ENCODE measurements at regions not wholly inside any gene's neighbourhood (a gene's known extent, or its start where the extent isn't known, plus 50 kb on each side); places are given as distances from the start of the nearest gene placed in this dataset.

GRCh38 chr9:126017758-126018157 is 270.6 kb downstream of the PBX3 start:
- DNase-seq (ENCODE audit: insufficient read length, low spot score) (no peak), FAIRE-seq (no peak)

GRCh38 chr9:126020836-126021235 is 273.7 kb downstream of the PBX3 start:
- DNase-seq (ENCODE audit: insufficient read length, low spot score) (no peak), FAIRE-seq (no peak)

DNA sequence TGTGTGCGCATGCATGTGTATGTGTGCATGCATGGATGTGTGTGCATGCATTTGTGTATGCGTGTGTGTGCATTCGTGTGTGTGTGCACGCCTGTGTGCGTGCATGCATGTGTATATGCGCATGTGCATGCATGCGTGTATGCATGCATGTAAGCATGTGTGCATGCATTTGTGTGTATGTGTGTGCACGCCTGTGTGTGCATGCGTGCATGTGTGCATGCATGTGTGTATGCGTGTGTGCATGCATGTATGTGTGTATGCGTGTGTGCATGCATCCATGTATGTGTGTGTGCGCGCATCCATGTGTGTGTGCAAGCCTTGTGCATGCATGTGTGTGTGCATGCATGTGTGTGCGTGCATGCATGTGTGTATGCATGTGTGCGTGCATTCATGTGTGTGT is 276.8 kb downstream of the PBX3 start:
- DNase-seq (ENCODE audit: insufficient read length, low spot score), result no peak
- FAIRE-seq, result no peak

GRCh38 chr9:126024581-126025230 is 277.5 kb downstream of the PBX3 start:
- DNase-seq (ENCODE audit: insufficient read length, low spot score) (no peak), FAIRE-seq (no peak)

DNA sequence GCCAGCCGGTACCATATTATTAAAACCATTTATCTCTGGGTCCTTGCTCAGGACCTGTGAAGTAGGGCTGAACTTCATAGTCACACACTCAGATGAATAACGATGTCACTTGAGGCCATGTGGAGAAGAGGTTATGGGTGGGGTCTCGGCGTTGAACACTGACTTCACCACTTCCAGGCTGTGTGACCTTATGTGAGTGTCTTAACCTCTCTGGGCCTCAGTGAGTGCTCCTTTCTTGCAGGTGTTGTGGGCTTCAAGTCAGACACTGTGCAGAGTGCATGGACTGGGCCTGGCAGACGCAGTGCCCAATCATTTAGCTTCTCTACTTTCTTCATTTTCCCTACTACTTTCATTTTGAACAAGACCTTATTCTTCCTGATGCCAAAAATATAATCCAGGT is 278.8 kb downstream of the PBX3 start:
- no peak for FAIRE-seq
- DNase-seq (ENCODE audit: insufficient read length, low spot score), result no peak

DNA sequence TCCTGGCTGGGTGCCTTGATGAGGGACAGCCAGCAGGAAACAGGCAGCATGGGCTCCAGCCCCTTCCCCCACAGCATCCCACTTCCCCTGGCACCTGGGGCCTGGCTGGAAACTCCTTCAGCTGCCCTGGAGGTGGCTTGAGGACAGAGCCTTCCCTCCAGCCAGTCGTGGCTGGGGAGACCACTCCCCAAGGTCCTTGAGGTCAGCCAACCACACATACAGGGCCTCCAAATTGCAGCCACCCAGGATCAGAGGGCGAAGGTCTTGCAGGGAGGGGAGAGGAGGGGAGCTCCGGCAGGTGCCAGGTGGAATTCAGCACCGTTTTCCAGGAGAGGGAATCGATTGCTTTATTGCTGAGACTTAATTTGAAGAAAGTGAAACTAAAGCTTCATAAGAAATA is 280.4 kb downstream of the PBX3 start:
- FAIRE-seq (no peak), DNase-seq (ENCODE audit: insufficient read length, low spot score) (no peak)

- DNase-seq (ENCODE audit: insufficient read length, low spot score), result no peak
- FAIRE-seq, result no peak
Measured at GRCh38 chr9:126028746-126029145, 281.6 kb downstream of the PBX3 start.

- FAIRE-seq (no peak), DNase-seq (ENCODE audit: insufficient read length, low spot score) (no peak)
Measured at GRCh38 chr9:126030716-126031115, 283.5 kb downstream of the PBX3 start.

DNA sequence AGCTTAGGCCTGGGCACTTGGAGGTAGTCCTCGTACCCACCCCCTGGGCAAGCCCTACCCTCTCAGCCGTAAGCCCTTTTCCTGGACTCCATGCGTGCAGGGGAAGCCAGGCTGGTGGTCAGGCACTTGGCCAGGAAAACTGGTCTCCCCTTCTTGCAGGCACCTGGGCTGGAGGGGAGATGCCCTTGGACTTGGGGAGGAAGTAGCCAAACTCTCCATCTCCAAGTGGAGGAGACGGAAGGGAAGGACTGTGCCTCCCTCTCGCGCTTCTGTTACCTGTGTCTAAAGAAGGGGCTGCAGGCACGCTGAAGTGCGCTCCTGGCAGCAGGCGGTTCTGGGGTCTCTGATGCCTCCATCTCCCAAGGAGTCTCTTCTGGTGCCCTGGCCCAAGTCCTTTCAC is 283.9 kb downstream of the PBX3 start:
- FAIRE-seq (no peak), DNase-seq (ENCODE audit: insufficient read length, low spot score) (no peak)

DNA sequence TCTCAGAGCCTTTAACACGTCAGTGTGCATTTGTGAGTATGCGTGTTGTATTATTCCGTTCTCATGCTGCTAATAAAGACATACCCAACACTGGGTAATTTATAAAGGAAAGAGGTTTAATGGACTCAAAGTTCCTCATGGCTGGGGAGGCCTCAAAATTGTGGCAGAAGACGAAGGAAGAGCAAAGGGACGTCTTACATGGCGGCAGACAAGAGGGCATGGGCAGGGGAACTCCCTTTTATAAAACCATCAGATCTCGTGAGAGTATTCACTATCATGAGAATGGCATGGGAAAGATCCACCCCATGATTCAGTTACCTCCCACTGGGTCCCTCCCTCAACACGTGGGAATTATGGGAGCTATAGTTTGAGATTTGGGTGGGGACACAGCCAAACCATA is 285.0 kb downstream of the PBX3 start:
- FAIRE-seq (no peak), DNase-seq (ENCODE audit: insufficient read length, low spot score) (no peak)

- DNase-seq (ENCODE audit: insufficient read length, low spot score), result no peak
- no peak for FAIRE-seq
Measured at GRCh38 chr9:126033318-126033717, 286.1 kb downstream of the PBX3 start.

GRCh38 chr9:126033956-126034355 is 286.8 kb downstream of the PBX3 start:
- no peak for DNase-seq (ENCODE audit: insufficient read length, low spot score)
- no peak for FAIRE-seq

GRCh38 chr9:126036881-126037291 is 289.7 kb downstream of the PBX3 start:
- DNase-seq (ENCODE audit: insufficient read length, low spot score), result no peak
- no peak for FAIRE-seq

- no peak for FAIRE-seq
Measured at GRCh38 chr9:126038790-126039189, 287.8 kb upstream of the MVB12B start.

DNA sequence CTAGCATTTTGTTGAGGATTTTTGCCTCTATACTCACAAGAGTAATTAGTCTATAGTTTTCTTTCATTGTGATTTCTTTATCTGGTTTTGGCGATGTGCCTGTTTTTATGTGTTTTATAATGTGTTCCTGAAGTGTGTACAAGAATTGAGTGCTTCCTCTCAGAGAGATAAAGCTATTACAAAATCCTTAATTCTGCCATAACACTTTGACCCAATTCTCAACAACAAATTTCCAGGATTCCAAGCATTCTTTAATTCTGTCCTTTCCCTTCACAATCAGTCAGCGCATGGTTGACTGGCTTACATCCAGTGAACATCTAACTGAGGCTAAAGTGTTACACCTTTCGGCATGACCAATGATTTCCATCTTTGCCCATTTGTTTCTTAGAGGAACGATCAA is 282.9 kb upstream of the MVB12B start:
- DNase-seq (ENCODE audit: insufficient read length, low spot score) (no peak), FAIRE-seq (no peak)

More at GRCh38 chr9:126038790-126039189, 287.8 kb upstream of the MVB12B start:
- no peak for DNase-seq (ENCODE audit: insufficient read length, low spot score)

DNA sequence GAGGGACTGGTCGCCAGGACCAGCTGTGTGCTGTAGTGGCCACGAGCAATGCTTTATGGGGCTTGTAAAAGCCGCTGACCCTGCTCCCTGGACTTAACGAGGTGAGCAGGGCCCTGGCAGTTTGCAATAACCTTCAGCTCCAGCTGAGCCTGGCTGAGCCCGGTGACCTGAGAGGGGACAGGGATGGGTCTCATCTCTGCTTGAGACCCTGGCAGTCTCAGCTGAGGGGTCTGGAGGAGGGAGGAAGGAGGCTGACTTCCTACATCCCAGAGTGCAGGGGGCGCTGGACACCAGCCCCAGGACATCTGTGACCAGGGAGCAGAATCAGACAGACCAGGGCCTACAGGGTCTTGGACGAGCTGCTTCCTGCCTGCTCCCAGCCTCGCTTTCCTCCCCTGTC is 277.5 kb upstream of the MVB12B start:
- FAIRE-seq (no peak), DNase-seq (ENCODE audit: insufficient read length, low spot score) (no peak)

DNA sequence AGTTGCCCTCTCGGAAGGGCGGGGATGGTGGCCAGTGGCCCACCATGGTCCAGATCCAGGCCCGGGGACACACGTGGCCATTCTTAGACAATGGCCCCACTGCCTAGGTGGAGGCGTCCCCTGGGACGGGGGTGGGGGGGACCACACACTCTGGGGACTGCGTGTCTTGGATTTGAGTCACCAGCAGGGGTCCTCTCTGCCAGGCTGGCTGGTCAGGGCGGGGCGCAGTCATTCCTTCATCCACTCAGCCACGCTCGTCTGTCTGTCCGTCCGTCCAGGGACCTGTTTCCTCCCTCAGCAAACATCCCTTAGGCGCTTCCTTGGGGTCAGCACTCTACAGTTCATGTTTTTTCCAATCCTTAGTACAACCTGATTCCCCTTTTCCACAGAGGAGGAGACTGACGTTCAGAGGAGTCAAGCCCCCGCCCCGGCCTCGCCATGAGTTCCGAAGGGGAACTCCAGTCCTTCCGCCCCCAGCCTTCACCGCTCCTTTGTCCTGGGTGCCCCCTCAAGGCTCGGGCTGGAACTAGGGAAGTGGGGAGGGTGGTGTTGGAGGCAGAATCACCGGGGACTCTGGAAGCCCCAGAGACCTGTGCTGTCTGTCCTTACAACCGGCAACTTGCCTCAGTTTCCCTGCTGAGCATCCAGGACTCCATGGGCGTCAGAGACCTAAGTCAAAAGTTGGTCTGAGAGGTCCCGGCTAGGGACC is 276.6 kb upstream of the MVB12B start:
- FAIRE-seq (no peak), DNase-seq (ENCODE audit: insufficient read length, low spot score) (no peak)

DNA sequence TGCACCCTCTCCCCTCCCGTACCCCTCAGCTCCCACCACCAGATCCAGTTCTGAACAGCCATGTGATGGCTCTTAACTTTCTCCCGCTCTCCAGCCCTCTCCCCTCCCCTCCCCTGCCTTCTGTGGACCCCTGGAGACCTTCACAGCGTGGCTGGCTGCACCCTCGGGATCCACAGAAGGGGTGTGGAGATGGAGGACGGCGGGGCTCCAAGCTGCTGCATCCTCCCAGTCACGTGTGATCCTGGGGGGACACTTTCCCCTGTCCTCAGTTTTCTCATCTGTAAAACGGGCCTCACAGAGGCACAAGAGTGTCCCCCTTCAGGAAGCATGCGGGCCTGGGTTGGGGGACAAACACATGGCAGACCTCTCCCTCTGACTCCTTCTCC is 276.0 kb upstream of the MVB12B start:
- DNase-seq (ENCODE audit: insufficient read length, low spot score) (no peak), FAIRE-seq (no peak)

- DNase-seq (ENCODE audit: insufficient read length, low spot score), result no peak
- no peak for FAIRE-seq
Measured at GRCh38 chr9:126051446-126052130, 275.0 kb upstream of the MVB12B start.

GRCh38 chr9:126052791-126053190 is 273.8 kb upstream of the MVB12B start:
- no peak for FAIRE-seq
- no peak for DNase-seq (ENCODE audit: insufficient read length, low spot score)

GRCh38 chr9:126053913-126054312 is 272.7 kb upstream of the MVB12B start:
- no peak for DNase-seq (ENCODE audit: insufficient read length, low spot score)
- FAIRE-seq, result no peak

DNA sequence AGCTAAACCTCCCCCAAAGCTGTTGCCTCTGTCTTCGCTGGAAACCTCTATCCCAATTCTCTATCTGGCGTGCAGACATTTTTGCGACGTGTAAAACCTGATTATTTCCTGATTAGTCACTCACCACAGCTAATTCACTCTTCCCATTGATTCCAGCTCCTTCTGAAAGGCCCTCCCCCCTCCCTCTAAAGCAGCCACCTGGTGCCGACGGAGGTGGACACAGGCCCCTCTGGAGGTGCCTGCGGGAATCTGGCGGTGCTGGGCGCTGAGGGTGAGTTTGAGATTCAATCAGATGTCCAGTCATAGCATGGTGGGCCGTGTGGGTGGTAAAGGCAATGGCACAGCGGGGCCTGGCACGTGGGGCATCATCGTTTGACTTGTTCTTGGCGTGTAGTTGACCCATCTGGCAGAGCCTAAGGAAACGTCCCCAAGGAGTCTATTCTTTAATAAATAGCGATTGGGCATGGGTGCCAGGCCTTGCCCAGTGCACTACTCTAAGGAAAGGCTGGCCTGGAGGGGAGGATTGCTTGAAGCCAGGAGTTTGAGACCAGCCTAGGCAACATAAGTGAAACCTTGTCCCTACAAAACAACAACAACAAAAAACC is 271.1 kb upstream of the MVB12B start:
- DNase-seq (ENCODE audit: insufficient read length, low spot score) (no peak), FAIRE-seq (no peak)

Measured in GM19239 (cell line).